ENCODE measurements at regions not wholly inside any gene's neighbourhood (a gene's known extent, or its start where the extent isn't known, plus 50 kb on each side); places are given as distances from the start of the nearest gene placed in this dataset.

GRCh38 chr2:191569025-191569424 is 108.9 kb upstream of the NABP1 start:
- no peak overlapping the region for H3K4me3 ChIP-seq (ENCODE audit: low read length)
- no peak for DNase-seq (ENCODE audit: low read depth)
- peak; percentile 9; the same call in 1 of the 2 replicates for TF ChIP-seq CTCF (conservative IDR thresholded peaks at IDR 0.05; ENCODE audit: low read length)

- DNase-seq (ENCODE audit: low read depth) = peak; percentile 79
- peak overlapping the region; percentile 24 for H3K4me3 ChIP-seq (ENCODE audit: low read length)
- TF ChIP-seq CTCF (conservative IDR thresholded peaks at IDR 0.05; ENCODE audit: low read length) = peak; percentile 70
These were observed 106.7 kb upstream of the NABP1 start for GRCh38 chr2:191571163-191571769.

GRCh38 chr2:191572319-191572718 is 105.6 kb upstream of the NABP1 start:
- no peak for TF ChIP-seq CTCF (conservative IDR thresholded peaks at IDR 0.05; ENCODE audit: low read length)
- no peak for DNase-seq (ENCODE audit: low read depth)
- no peak overlapping the region for H3K4me3 ChIP-seq (ENCODE audit: low read length)

GRCh38 chr2:191573216-191573615 is 104.7 kb upstream of the NABP1 start:
- TF ChIP-seq CTCF (conservative IDR thresholded peaks at IDR 0.05; ENCODE audit: low read length) = no peak
- no peak overlapping the region for H3K4me3 ChIP-seq (ENCODE audit: low read length)
- no peak for DNase-seq (ENCODE audit: low read depth)

- no peak overlapping the region for H3K4me3 ChIP-seq (ENCODE audit: low read length)
- no peak for TF ChIP-seq CTCF (conservative IDR thresholded peaks at IDR 0.05; ENCODE audit: low read length)
- DNase-seq (ENCODE audit: low read depth) = peak; percentile 28
These were observed 103.7 kb upstream of the NABP1 start for GRCh38 chr2:191574232-191574631.

- no peak for DNase-seq (ENCODE audit: low read depth)
- no peak for TF ChIP-seq CTCF (conservative IDR thresholded peaks at IDR 0.05; ENCODE audit: low read length)
- H3K4me3 ChIP-seq (ENCODE audit: low read length) = no peak overlapping the region
These were observed 100.3 kb upstream of the NABP1 start for GRCh38 chr2:191577605-191578004.

GRCh38 chr2:191578031-191578430 is 99.9 kb upstream of the NABP1 start:
- no peak for DNase-seq (ENCODE audit: low read depth)
- no peak overlapping the region for H3K4me3 ChIP-seq (ENCODE audit: low read length)
- TF ChIP-seq CTCF (conservative IDR thresholded peaks at IDR 0.05; ENCODE audit: low read length) = no peak
